Loucy (cell line): ENCODE measurements at regions not wholly inside any gene's neighbourhood (a gene's known extent, or its start where the extent isn't known, plus 50 kb on each side); places are given as distances from the start of the nearest gene placed in this dataset.

Source experiments
- EZH2phosphoT487 ChIP-seq: fragments of 200-600 bp; IDR thresholded peaks from 2 replicates; pipeline ENCODE4 v1.6.1; 2018; ENCODE audit warnings: antibody characterized with exemption, mild to moderate bottlenecking, moderate library complexity, borderline replicate concordance
- TF ChIP-seq, protein P1 (sequence below): fragments of 200-600 bp; sonication (generic); conservative IDR thresholded peaks from 2 replicates; pipeline ENCODE4 v1.5.1; 2014; ENCODE audit warnings: mild to moderate bottlenecking, antibody characterized with exemption, low read length

DNA sequence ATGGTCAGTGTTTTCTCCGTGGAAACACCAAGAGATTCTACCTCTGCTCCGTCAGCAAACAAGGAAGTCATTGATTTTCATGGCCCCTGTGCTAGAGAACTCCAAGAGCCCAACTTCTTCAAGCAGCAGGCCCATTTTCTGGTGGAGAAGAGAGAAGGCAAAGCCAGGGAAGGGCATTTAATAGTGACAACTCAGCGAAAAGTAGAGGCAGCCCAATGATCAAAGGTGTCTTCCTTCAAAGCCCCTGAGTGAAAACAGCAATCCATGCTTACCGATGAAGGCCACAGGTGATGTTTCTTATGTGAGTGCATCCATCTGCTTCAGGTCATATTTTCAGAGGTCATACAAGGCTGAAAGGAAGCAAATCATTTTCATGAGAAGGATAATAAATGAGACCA lies 77.3 kb downstream of the VCPKMT start:
- TF ChIP-seq, protein P1, sequence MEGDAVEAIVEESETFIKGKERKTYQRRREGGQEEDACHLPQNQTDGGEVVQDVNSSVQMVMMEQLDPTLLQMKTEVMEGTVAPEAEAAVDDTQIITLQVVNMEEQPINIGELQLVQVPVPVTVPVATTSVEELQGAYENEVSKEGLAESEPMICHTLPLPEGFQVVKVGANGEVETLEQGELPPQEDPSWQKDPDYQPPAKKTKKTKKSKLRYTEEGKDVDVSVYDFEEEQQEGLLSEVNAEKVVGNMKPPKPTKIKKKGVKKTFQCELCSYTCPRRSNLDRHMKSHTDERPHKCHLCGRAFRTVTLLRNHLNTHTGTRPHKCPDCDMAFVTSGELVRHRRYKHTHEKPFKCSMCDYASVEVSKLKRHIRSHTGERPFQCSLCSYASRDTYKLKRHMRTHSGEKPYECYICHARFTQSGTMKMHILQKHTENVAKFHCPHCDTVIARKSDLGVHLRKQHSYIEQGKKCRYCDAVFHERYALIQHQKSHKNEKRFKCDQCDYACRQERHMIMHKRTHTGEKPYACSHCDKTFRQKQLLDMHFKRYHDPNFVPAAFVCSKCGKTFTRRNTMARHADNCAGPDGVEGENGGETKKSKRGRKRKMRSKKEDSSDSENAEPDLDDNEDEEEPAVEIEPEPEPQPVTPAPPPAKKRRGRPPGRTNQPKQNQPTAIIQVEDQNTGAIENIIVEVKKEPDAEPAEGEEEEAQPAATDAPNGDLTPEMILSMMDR, result no peak
- no peak for TF ChIP-seq EZH2phosphoT487
